IMR-90 (cell line): ENCODE measurements at regions not wholly inside any gene's neighbourhood (a gene's known extent, or its start where the extent isn't known, plus 50 kb on each side); places are given as distances from the start of the nearest gene placed in this dataset.

ENCODE experiments used
- ATAC-seq: fragments of 200-7000 bp; cut with Tn5 transposase; 2 replicates; pipeline ENCODE4 v1.9.1; 2020; ENCODE audit warnings: low read depth, mild to moderate bottlenecking, moderate library complexity
- BruUV-seq: library from RNA; stranded (reverse); fragments of 400-500 nt; replicated peaks from 2 replicates; lab custom pipeline; 2021; lab: Mats Ljungman, UMichigan
- CTCF ChIA-PET: fragments of 300-600 bp; formaldehyde crosslinking; extraction: SDS; loops from one replicate; lab custom pipeline; 2021; ENCODE audit warnings: antibody characterized with exemption; lab: Yijun Ruan, JAX
- POLR2A ChIA-PET: fragments of 300-600 bp; sonication (Branson Sonifier 250); formaldehyde crosslinking; loops from one replicate; lab custom pipeline; 2022; ENCODE audit warnings: antibody characterized with exemption; ENCODE audit not compliant: unreplicated experiment; lab: Charles Lee
- DNase-seq: peaks from one replicate; pipeline ENCODE4 v3.0.0; 2013
- H2AFZ ChIP-seq: replicated peaks from 2 replicates; pipeline ENCODE3; 2013; ENCODE audit warnings: low read length, mild to moderate bottlenecking; ENCODE audit not compliant: poor library complexity
- H2AK5ac ChIP-seq: 2 replicates; pipeline ENCODE4 v1.6.1; 2013; ENCODE audit warnings: low read depth, low read length, inconsistent platforms
- H2AK9ac ChIP-seq: replicated peaks from 2 replicates; pipeline ENCODE3; 2013; ENCODE audit warnings: mild to moderate bottlenecking, low read depth, low read length, moderate library complexity; ENCODE audit not compliant: poor library complexity
- H2BK120ac ChIP-seq: 2 replicates; pipeline ENCODE4 v1.6.1; 2013; ENCODE audit warnings: low read depth, low read length, inconsistent platforms
- H2BK15ac ChIP-seq: 3 replicates; pipeline ENCODE4 v1.6.1; 2013; ENCODE audit warnings: low read depth, low read length, inconsistent platforms
- H2BK20ac ChIP-seq: 2 replicates; pipeline ENCODE4 v1.6.1; 2013; ENCODE audit warnings: low read depth, mild to moderate bottlenecking, inconsistent platforms, low read length, moderate library complexity
- H2BK5ac ChIP-seq: 2 replicates; pipeline ENCODE4 v1.6.1; 2013; ENCODE audit warnings: mild to moderate bottlenecking, low read depth, low read length, inconsistent platforms; ENCODE audit not compliant: poor library complexity, severe bottlenecking
- H3K14ac ChIP-seq: replicated peaks from 2 replicates; pipeline ENCODE4 v1.6.1; 2013; ENCODE audit warnings: low read depth, low read length, inconsistent platforms
- H3K18ac ChIP-seq: 2 replicates; pipeline ENCODE4 v1.6.1; 2013; ENCODE audit warnings: low read depth, low read length, control low read depth
- H3K23ac ChIP-seq: 2 replicates; pipeline ENCODE4 v1.6.1; 2013; ENCODE audit warnings: low read depth, low read length, inconsistent platforms
- H3K27ac ChIP-seq: 2 replicates; pipeline ENCODE4 v1.5.1; 2013; ENCODE audit warnings: mild to moderate bottlenecking, control low read depth, low read length; ENCODE audit not compliant: insufficient read depth
- H3K27me3 ChIP-seq: 2 replicates; pipeline ENCODE4 v1.6.1; 2013; ENCODE audit warnings: low read length; ENCODE audit not compliant: control insufficient read depth, insufficient read depth
- H3K36me3 ChIP-seq: 2 replicates; pipeline ENCODE4 v1.6.1; 2013; ENCODE audit warnings: low read length, mixed read lengths; ENCODE audit not compliant: control insufficient read depth, insufficient read depth
- H3K4ac ChIP-seq: 2 replicates; pipeline ENCODE4 v1.6.1; 2013; ENCODE audit warnings: low read depth, low read length, inconsistent platforms
- H3K4me1 ChIP-seq: 2 replicates; pipeline ENCODE4 v1.6.1; 2013; ENCODE audit warnings: low read length, mixed read lengths; ENCODE audit not compliant: control insufficient read depth, insufficient read depth
- H3K4me2 ChIP-seq: 2 replicates; pipeline ENCODE4 v1.6.1; 2013; ENCODE audit warnings: low read depth, mild to moderate bottlenecking, control low read depth, low read length, moderate library complexity
- H3K4me3 ChIP-seq: 2 replicates; pipeline ENCODE4 v1.5.1; 2013; ENCODE audit warnings: low read depth, mild to moderate bottlenecking, control low read depth, low read length, moderate library complexity; ENCODE audit not compliant: insufficient read depth
- H3K56ac ChIP-seq: 2 replicates; pipeline ENCODE4 v1.6.1; 2013; ENCODE audit warnings: low read length, inconsistent platforms; ENCODE audit not compliant: insufficient read depth; ENCODE audit errors: extremely low read depth
- H3K79me1 ChIP-seq, 2 experiments: 2 replicates each; pipeline ENCODE4 v1.6.1; 2013; ENCODE audit warnings: low read length in 2 of 2, inconsistent platforms in 1 of 2, low read depth in 1 of 2
- H3K9ac ChIP-seq: 2 replicates; pipeline ENCODE4 v1.6.1; 2013; ENCODE audit warnings: low read depth, low read length, control low read depth
- H3K9me1 ChIP-seq: 2 replicates; pipeline ENCODE4 v1.6.1; 2013; ENCODE audit warnings: low read length, inconsistent platforms; ENCODE audit not compliant: insufficient read depth
- H3K9me3 ChIP-seq: 2 replicates; pipeline ENCODE4 v1.6.1; 2013; ENCODE audit warnings: low read length; ENCODE audit not compliant: control insufficient read depth, insufficient read depth
- H4K20me1 ChIP-seq: 2 replicates; pipeline ENCODE4 v1.6.1; 2013; ENCODE audit warnings: low read length, inconsistent platforms; ENCODE audit not compliant: insufficient read depth
- H4K5ac ChIP-seq: 2 replicates; pipeline ENCODE4 v1.6.1; 2013; ENCODE audit warnings: mild to moderate bottlenecking, low read depth, low read length, control low read depth
- H4K8ac ChIP-seq, 2 experiments: 2 replicates each; pipeline ENCODE4 v1.6.1; 2013; ENCODE audit warnings: low read depth in 2 of 2, low read length in 2 of 2, control low read depth in 1 of 2, inconsistent platforms in 1 of 2
- H4K91ac ChIP-seq: 2 replicates; pipeline ENCODE4 v1.6.1; 2013; ENCODE audit warnings: low read depth, low read length, inconsistent platforms; ENCODE audit not compliant: insufficient read depth
- SMC3 ChIP-seq: fragments of 150-350 bp; IDR thresholded peaks from 2 replicates; pipeline ENCODE4 v1.6.1; 2016; ENCODE audit warnings: low read depth, mild to moderate bottlenecking, antibody characterized with exemption, low read length, moderate library complexity
- dilution Hi-C: fragments of 300-500 bp; cut with HindIII; formaldehyde crosslinking; loops from one replicate; pipeline ENCODE4 v1.14.3; 2018; ENCODE audit warnings: low sequenced_read_pairs; ENCODE audit not compliant: unreplicated experiment
- in situ Hi-C: fragments of 300-500 bp; cut with MboI; formaldehyde crosslinking; loops from 3 replicates; pipeline ENCODE4 v1.14.3; 2019; ENCODE audit warnings: low sequenced_read_pairs, inconsistent platforms, mixed read lengths
- intact Hi-C: fragments of 100-400 bp; cut with micrococcal nuclease; formaldehyde crosslinking; loops from 2 replicates; pipeline ENCODE4 v1.10.0; 2022
- TF ChIP-seq, protein P1 (sequence below): fragments of 150-350 bp; IDR thresholded peaks from 2 replicates; pipeline ENCODE4 v1.6.1; 2017; ENCODE audit warnings: mild to moderate bottlenecking, antibody characterized with exemption, low read length, low read depth

DNA sequence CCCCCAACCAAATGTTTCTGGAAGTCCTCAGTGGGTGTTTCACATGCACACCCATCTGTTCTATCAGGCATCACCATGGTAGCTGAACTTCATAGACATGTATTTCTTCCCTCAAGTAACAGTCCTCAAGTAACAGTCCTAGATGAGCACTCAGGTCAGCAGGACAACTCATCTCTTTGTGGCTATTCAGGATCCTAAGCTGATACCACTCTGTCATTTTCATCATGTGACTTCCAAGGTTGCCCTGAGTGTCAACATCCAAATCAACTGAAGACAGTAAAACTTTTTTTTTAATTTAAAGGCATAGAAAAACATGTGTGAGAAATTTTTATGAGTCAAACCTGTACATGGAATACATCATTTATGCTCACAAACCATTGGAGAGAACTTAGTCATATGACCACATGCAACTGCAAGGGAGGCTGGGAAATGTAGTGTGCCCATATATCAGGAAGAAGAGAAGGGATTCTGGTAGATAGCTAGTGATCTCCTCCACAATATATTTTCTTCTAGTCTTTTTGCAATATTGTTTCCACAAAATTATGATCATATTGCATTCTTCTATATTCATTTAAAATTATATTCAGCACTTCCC lies 64.2 kb upstream of the FST start:
- H2BK120ac ChIP-seq, result peak overlapping the region; percentile 88
- H4K8ac ChIP-seq, result peak overlapping the region; percentile 74 to 93
- H3K4ac ChIP-seq, result peak overlapping the region; percentile 81
- H3K36me3 ChIP-seq, result no peaks in the 10 kb centered on the region
- no peaks in the 10 kb centered on the region for H3K27me3 ChIP-seq
- H3K56ac ChIP-seq, result no peak overlapping the region; the same call in 1 of the 2 replicates
- H3K9ac ChIP-seq, result no peak overlapping the region
- H2AK5ac ChIP-seq, result peak overlapping the region; percentile 97
- peaks cover 3 to 13% of the 10 kb centered on the region in 2 experiments; a peak in 3 of 4 replicates for H3K79me1 ChIP-seq
- ChIA-PET CTCF (no interaction called here), POLR2A (no interaction called here)
- BruUV-seq, result no TSS peak
- H2AK9ac ChIP-seq, result no peak overlapping the region
- no peak overlapping the region for H2AFZ ChIP-seq
- peak overlapping the region; percentile 3; the same call in 1 of the 2 replicates for H3K23ac ChIP-seq
- in situ Hi-C loops (no loop called here), intact Hi-C loops (no loop called here), dilution Hi-C loops (no loop called here)
- no peak for DNase-seq
- peak overlapping the region; percentile 84 for H2BK20ac ChIP-seq
- peak overlapping the region; percentile 16 for H3K14ac ChIP-seq
- H3K9me1 ChIP-seq, result peaks cover 6% of the 10 kb centered on the region
- peaks cover 22% of the 10 kb centered on the region for H3K4me1 ChIP-seq
- peak overlapping the region; percentile 29 for H3K27ac ChIP-seq
- H2BK5ac ChIP-seq, result peak overlapping the region; percentile 100
- no peak overlapping the region for H3K4me3 ChIP-seq
- H3K4me2 ChIP-seq, result no peak overlapping the region
- no peaks in the 10 kb centered on the region for H4K20me1 ChIP-seq
- peak overlapping the region; percentile 90 for H4K91ac ChIP-seq
- no peaks in the 10 kb centered on the region for H3K9me3 ChIP-seq
- no peak for TF ChIP-seq SMC3
- TF ChIP-seq, protein P1, sequence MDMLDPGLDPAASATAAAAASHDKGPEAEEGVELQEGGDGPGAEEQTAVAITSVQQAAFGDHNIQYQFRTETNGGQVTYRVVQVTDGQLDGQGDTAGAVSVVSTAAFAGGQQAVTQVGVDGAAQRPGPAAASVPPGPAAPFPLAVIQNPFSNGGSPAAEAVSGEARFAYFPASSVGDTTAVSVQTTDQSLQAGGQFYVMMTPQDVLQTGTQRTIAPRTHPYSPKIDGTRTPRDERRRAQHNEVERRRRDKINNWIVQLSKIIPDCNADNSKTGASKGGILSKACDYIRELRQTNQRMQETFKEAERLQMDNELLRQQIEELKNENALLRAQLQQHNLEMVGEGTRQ, result peak; percentile 53; the same call in 1 of the 2 replicates
- peak overlapping the region; percentile 100 for H3K18ac ChIP-seq
- H4K5ac ChIP-seq, result peak overlapping the region; percentile 99
- H2BK15ac ChIP-seq, result peak overlapping the region; percentile 98
- ATAC-seq, result no peak
